Neural cell (in vitro differentiated cells): ENCODE measurements at regions not wholly inside any gene's neighbourhood (a gene's known extent, or its start where the extent isn't known, plus 50 kb on each side); places are given as distances from the start of the nearest gene placed in this dataset.

Source experiments
- H2AFZ ChIP-seq: fragments of 200-600, 300-800 bp; sonication (generic), shearing (Covaris generic); 2 replicates; pipeline ENCODE4 v1.6.0; 2014; ENCODE audit warnings: low read depth, mild to moderate bottlenecking, antibody characterized with exemption, low read length, moderate library complexity
- H3F3A ChIP-seq: fragments of 200-600 bp; shearing (Covaris generic); 2 replicates; pipeline ENCODE4 v1.6.1; 2016; ENCODE audit warnings: mild to moderate bottlenecking, moderate library complexity, mixed read lengths, antibody characterized with exemption, low read length; ENCODE audit not compliant: insufficient read depth, poor library complexity, severe bottlenecking
- H3K27ac ChIP-seq: fragments of 200-600, 300-800 bp; sonication (generic), shearing (Covaris generic); 2 replicates; pipeline ENCODE4 v1.5.1; 2014; ENCODE audit warnings: mild to moderate bottlenecking, low read length, moderate library complexity
- H3K27me3 ChIP-seq: fragments of 300-800, 200-600 bp; sonication (generic), shearing (Covaris generic); 2 replicates; pipeline ENCODE4 v1.6.0; 2014; ENCODE audit warnings: mild to moderate bottlenecking, low read depth, low read length, moderate library complexity; ENCODE audit not compliant: insufficient read depth
- H3K36me3 ChIP-seq: fragments of 300-800, 200-600 bp; sonication (generic), shearing (Covaris generic); 2 replicates; pipeline ENCODE4 v1.5.1; 2014; ENCODE audit warnings: mild to moderate bottlenecking, antibody characterized with exemption, low read length, moderate library complexity; ENCODE audit not compliant: insufficient read depth
- H3K4me2 ChIP-seq: fragments of 300-800, 200-600 bp; sonication (generic), shearing (Covaris generic); 2 replicates; pipeline ENCODE4 v1.6.0; 2014; ENCODE audit warnings: mild to moderate bottlenecking, low read length
- H3K4me3 ChIP-seq: fragments of 300-800, 200-600 bp; sonication (generic), shearing (Covaris generic); 2 replicates; pipeline ENCODE4 v1.5.1; 2014; ENCODE audit warnings: mild to moderate bottlenecking, low read length, moderate library complexity
- H3K79me2 ChIP-seq: fragments of 200-600 bp; shearing (Covaris generic); replicated peaks from 2 replicates; pipeline ENCODE4 v1.6.0; 2014; ENCODE audit warnings: mild to moderate bottlenecking, low read length, moderate library complexity; ENCODE audit not compliant: insufficient read depth
- H3K9ac ChIP-seq: fragments of 300-800, 200-600 bp; sonication (generic), shearing (Covaris generic); 2 replicates; pipeline ENCODE4 v1.6.1; 2016; ENCODE audit warnings: mild to moderate bottlenecking, low read length, mixed read lengths
- H3K9me2 ChIP-seq: fragments of 200-600 bp; shearing (Covaris generic); 2 replicates; pipeline ENCODE4 v1.6.1; 2016; ENCODE audit warnings: mild to moderate bottlenecking, low read length, mixed read lengths; ENCODE audit not compliant: insufficient read depth
- H3K9me3 ChIP-seq: fragments of 200-600, 300-800 bp; sonication (generic), shearing (Covaris generic); 2 replicates; pipeline ENCODE4 v1.6.1; 2016; ENCODE audit warnings: mild to moderate bottlenecking, mixed run types, low read length, moderate library complexity, mixed read lengths
- H4K20me1 ChIP-seq: fragments of 200-600 bp; shearing (Covaris generic); 2 replicates; pipeline ENCODE4 v1.6.1; 2016; ENCODE audit warnings: mild to moderate bottlenecking, mixed run types; ENCODE audit not compliant: insufficient read depth
- EP300 ChIP-seq: fragments of 450-650 bp; conservative IDR thresholded peaks from 2 replicates; pipeline ENCODE4 v1.6.1; 2014; ENCODE audit warnings: antibody characterized with exemption, mild to moderate bottlenecking, moderate library complexity; ENCODE audit not compliant: poor library complexity, severe bottlenecking
- MXI1 ChIP-seq: fragments of 450-650 bp; conservative IDR thresholded peaks from 2 replicates; pipeline ENCODE4 v1.6.1; 2014; ENCODE audit warnings: antibody characterized with exemption, mild to moderate bottlenecking; ENCODE audit not compliant: poor library complexity, severe bottlenecking
- POLR2AphosphoS5 ChIP-seq: IDR thresholded peaks from 2 replicates; pipeline ENCODE4 v1.6.1; 2012
- TF ChIP-seq, protein P1 (sequence below): IDR thresholded peaks from 2 replicates; pipeline ENCODE4 v1.6.1; 2012; ENCODE audit warnings: borderline replicate concordance
- TF ChIP-seq, protein P2 (sequence below): fragments of 450-650 bp; IDR thresholded peaks from 2 replicates; pipeline ENCODE4 v1.5.1; 2014; ENCODE audit warnings: antibody characterized with exemption, mild to moderate bottlenecking, moderate library complexity; ENCODE audit not compliant: poor library complexity, severe bottlenecking

DNA sequence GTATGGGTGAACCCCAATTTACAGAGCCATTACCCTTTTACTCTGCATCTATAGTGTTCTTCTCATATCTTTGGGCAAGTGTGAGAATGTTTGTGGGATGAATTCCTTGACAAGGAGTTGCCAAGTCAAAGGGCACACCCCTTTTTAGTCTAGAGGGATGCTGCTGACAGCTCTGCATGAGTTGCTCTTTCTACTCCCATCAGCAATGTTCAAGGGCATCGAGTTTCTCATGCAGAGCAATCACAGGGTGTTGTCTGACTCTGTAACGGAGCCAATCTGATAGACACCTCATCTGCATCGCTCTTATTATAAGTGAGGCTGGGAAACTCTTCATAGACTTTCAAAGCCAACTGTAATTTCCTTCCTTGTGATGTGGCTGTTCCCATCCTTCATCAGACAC is 77.4 kb downstream of the EDN3 start:
- Histone ChIP-seq H4K20me1 (no peaks in the 10 kb centered on the region), H3K36me3 (no peaks in the 10 kb centered on the region), H3K4me2 (no peak overlapping the region), H3K9ac (no peak overlapping the region), H3K27ac (no peak overlapping the region), H3K4me3 (no peak overlapping the region), H2AFZ (no peak overlapping the region), H3F3A (no peaks in the 10 kb centered on the region), H3K27me3 (no peaks in the 10 kb centered on the region), H3K79me2 (no peaks in the 10 kb centered on the region), H3K9me3 (no peaks in the 10 kb centered on the region), H3K9me2 (no peaks in the 10 kb centered on the region)
- TF ChIP-seq, protein P1, sequence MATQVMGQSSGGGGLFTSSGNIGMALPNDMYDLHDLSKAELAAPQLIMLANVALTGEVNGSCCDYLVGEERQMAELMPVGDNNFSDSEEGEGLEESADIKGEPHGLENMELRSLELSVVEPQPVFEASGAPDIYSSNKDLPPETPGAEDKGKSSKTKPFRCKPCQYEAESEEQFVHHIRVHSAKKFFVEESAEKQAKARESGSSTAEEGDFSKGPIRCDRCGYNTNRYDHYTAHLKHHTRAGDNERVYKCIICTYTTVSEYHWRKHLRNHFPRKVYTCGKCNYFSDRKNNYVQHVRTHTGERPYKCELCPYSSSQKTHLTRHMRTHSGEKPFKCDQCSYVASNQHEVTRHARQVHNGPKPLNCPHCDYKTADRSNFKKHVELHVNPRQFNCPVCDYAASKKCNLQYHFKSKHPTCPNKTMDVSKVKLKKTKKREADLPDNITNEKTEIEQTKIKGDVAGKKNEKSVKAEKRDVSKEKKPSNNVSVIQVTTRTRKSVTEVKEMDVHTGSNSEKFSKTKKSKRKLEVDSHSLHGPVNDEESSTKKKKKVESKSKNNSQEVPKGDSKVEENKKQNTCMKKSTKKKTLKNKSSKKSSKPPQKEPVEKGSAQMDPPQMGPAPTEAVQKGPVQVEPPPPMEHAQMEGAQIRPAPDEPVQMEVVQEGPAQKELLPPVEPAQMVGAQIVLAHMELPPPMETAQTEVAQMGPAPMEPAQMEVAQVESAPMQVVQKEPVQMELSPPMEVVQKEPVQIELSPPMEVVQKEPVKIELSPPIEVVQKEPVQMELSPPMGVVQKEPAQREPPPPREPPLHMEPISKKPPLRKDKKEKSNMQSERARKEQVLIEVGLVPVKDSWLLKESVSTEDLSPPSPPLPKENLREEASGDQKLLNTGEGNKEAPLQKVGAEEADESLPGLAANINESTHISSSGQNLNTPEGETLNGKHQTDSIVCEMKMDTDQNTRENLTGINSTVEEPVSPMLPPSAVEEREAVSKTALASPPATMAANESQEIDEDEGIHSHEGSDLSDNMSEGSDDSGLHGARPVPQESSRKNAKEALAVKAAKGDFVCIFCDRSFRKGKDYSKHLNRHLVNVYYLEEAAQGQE: no peak

DNA sequence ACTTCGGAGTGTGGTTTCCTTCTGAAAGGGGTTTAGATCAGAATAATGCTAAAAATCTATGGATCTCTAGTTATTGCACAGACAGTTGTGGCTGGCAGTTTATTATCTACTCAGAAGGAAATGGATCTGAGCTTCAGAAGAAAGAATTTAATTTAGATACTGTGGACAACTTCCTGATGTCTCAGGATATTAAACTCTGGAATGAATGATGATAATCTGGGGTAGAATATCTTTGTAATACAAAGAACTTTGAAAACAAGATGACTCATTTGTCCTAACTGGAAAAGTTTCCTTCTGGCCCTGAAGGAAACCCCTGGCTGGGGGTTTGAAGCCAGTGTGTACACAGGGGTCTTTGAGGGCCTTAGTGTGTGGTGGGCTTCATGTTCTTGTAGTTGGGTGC is 78.0 kb downstream of the EDN3 start:
- no peaks in the 10 kb centered on the region for H3K36me3 ChIP-seq
- no peak for TF ChIP-seq POLR2AphosphoS5
- TF ChIP-seq, protein P1: no peak
- TF ChIP-seq MXI1: no peak
- no peak for TF ChIP-seq EP300
- H3K9me3 ChIP-seq: no peaks in the 10 kb centered on the region

DNA sequence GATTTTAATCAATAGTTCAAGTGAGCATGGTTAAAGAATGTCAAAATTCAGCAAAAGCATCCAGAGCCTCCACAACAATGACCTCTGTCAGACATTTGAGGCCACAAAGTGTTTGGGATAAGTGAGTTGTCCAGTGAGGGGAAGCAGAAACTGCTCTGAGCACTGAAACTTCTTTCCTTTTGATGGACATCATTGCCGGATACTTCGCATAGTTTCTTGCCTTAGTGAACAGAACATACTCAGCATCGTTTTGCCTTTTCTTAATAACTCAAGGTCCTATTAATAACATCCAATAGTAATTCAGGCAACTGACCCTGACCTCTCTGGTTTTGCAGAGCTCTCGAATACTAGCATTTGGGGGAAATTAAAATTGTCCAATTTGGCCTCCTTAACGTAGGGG is 78.6 kb downstream of the EDN3 start:
- H3K9me2 ChIP-seq: no peaks in the 10 kb centered on the region
- H3K4me3 ChIP-seq: no peak overlapping the region
- H3K36me3 ChIP-seq: no peaks in the 10 kb centered on the region
- no peak overlapping the region for H3K9ac ChIP-seq
- no peak overlapping the region for H3K4me2 ChIP-seq
- no peak overlapping the region for H3K27ac ChIP-seq
- H4K20me1 ChIP-seq: no peaks in the 10 kb centered on the region
- H3K9me3 ChIP-seq: no peaks in the 10 kb centered on the region
- no peaks in the 10 kb centered on the region for H3F3A ChIP-seq
- TF ChIP-seq, protein P2, sequence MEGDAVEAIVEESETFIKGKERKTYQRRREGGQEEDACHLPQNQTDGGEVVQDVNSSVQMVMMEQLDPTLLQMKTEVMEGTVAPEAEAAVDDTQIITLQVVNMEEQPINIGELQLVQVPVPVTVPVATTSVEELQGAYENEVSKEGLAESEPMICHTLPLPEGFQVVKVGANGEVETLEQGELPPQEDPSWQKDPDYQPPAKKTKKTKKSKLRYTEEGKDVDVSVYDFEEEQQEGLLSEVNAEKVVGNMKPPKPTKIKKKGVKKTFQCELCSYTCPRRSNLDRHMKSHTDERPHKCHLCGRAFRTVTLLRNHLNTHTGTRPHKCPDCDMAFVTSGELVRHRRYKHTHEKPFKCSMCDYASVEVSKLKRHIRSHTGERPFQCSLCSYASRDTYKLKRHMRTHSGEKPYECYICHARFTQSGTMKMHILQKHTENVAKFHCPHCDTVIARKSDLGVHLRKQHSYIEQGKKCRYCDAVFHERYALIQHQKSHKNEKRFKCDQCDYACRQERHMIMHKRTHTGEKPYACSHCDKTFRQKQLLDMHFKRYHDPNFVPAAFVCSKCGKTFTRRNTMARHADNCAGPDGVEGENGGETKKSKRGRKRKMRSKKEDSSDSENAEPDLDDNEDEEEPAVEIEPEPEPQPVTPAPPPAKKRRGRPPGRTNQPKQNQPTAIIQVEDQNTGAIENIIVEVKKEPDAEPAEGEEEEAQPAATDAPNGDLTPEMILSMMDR: no peak
- H2AFZ ChIP-seq: no peak overlapping the region
- H3K79me2 ChIP-seq: no peaks in the 10 kb centered on the region
- H3K27me3 ChIP-seq: no peaks in the 10 kb centered on the region

More for the DNA sequence above, 78.0 kb downstream of the EDN3 start:
- Histone ChIP-seq H3K9ac (no peak overlapping the region), H4K20me1 (no peaks in the 10 kb centered on the region), H3K4me2 (no peak overlapping the region), H3K79me2 (no peaks in the 10 kb centered on the region), H3K4me3 (no peak overlapping the region), H2AFZ (no peak overlapping the region), H3K27me3 (no peaks in the 10 kb centered on the region), H3K9me2 (no peaks in the 10 kb centered on the region), H3K27ac (no peak overlapping the region), H3F3A (no peaks in the 10 kb centered on the region)
